Brain pericyte (primary cell): ENCODE measurements at regions not wholly inside any gene's neighbourhood (a gene's known extent, or its start where the extent isn't known, plus 50 kb on each side); places are given as distances from the start of the nearest gene placed in this dataset.
"Not testable (repeated sequence)": the region's sequence is repeated elsewhere in the genome, so short reads cannot be mapped to it uniquely, and the experiment has no call there.

Experiments
- DNase-seq: peaks from one replicate; pipeline ENCODE4 v3.0.0-alpha.2; 2012; ENCODE audit warnings: low read depth, low spot score

DNA sequence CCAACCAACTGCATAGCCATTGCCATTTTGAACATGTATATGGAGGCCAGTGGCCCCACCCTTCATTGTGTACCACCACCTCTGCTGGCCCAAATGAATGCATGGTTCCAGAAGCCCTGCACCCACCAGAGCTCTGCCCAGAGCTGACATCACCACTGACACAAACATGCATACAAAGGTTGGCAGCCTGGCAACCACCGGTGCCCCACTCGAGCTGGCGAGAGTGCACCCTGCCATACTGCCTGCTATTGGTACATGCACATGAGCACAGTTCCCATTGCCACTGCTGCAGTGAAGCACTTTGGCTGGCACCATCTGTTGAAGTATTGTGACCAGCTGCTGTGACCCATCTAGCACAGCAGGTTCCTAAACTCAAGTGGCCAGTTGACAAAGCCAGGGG lies 1564.9 kb downstream of the OLFM4 start:
- DNase-seq: no peak

DNA sequence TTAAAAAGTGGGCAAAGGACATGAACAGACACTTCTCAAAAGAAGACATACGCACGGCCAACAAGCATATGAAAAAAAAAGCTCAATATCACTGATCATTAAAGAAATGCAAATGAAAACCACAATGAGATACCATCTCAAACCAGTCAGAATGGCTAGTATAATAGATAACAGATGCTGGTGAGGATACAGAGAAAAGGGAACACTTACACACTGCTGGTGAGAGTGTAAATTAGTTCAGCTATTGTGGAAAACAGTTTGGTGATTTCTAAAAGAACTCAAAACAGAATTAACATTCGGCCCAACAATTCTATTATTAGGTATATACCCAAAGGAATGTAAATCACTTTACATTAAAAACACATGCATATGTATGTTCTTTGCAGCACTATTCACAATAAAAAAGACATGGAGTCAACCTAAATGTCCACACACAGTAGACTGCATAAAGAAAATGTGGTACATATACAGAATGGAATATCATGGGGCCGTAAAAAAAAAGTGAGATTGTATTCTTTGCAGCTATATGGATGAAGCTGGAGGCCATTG lies 1569.0 kb downstream of the OLFM4 start:
- DNase-seq: no peak

DNA sequence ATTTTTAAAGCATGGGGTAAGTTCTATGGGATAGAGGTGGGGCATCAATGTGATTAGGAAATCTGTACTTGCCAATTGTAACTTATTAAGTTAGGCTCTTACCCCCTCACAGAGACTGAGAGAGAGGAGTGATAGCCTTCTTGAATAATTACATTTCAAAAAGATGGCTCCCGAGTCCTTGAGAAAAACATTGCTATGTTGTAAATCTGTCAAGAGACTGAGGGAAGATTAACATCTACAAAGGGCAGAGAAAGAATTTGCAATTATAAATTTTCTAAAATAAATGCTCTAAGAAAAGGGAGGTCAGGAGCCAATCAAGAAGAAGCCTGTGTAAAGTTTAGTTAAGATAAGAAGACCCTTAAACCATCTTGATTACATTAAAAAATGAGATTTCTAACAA lies 1570.8 kb downstream of the OLFM4 start:
- no peak for DNase-seq

- no peak for DNase-seq
These were observed 1578.3 kb downstream of the OLFM4 start for GRCh38 chr13:54606944-54607343.

- no peak for DNase-seq
These were observed 1578.8 kb downstream of the OLFM4 start for GRCh38 chr13:54607421-54607820.

GRCh38 chr13:54611390-54611789 lies 1582.8 kb downstream of the OLFM4 start:
- DNase-seq: no peak

DNA sequence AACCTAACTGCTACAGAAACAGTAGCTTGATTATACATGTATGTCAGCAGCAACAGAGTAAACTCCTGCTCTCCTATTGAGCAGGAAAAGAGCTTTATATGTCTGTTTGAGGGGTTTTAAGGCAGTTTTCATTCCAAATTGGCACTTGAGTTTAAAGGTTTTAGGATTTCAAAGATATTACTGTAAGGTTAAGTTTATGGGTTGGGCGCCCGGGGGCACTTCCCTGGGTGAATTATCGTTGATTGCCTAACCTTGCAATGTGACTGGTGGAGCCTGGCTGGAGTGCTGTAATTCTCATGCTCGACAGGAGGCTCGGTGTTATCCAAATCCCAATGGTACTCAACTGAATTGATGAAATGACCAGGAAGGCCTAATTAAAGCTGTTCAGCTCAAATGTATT lies 1586.1 kb downstream of the OLFM4 start:
- no peak for DNase-seq

- DNase-seq: not testable (repeated sequence)
These were observed 1597.9 kb downstream of the OLFM4 start for GRCh38 chr13:54626504-54626903.

DNA sequence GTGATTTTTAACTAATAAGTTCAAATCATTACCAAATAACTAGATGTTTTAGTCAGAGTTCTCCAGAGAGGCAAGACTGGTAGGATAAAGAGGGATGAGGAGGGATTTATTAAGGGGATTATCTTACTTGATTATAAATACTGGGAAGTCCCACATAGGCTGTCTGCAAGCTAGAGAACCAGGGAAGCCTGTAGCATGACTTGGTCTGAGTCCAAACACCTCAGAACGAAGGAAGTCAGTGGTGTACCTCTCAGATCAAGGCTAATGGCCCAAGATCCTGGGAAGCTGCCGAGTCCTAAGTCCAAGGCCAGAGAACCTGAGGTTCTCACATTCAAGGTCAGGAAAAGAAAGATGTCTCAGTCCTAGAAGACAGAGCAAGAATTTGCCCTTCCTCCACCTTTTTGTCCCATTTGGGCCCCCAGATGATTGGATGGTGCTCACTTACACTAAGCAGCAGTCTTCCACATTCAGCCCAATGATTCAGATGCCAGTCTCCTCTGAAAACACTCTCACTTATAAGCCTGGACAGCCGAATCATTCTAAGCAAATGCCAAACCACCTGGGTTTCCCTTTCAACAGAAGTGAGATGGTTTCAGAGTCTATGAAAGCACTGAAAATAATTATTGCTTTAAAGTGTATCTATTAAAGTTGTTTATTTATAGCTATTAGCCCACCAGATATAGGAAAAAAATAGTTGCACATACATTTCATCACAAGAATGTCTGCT lies 1599.2 kb downstream of the OLFM4 start:
- peak; percentile 0 for DNase-seq

DNA sequence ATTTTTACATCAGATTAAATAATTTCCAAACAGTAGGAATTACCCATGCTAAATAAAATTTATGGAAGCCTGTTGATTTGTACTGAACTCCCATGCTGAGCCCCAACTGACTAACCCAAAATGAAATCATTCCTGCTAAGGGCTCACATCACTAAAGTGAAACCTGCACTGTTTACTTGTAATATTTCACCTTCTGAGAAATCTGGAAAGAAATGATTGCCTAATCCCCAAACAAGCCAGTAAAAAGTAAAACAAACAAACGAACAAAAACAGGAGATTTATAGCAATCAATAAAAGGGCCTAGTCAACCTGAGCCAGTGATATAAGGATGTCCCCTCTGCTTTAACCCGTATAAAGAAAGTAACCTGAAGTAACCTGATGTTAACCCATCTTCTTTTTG lies 1599.8 kb downstream of the OLFM4 start:
- no peak for DNase-seq

- no peak for DNase-seq
These were observed 1604.8 kb downstream of the OLFM4 start for GRCh38 chr13:54633456-54633855.

DNA sequence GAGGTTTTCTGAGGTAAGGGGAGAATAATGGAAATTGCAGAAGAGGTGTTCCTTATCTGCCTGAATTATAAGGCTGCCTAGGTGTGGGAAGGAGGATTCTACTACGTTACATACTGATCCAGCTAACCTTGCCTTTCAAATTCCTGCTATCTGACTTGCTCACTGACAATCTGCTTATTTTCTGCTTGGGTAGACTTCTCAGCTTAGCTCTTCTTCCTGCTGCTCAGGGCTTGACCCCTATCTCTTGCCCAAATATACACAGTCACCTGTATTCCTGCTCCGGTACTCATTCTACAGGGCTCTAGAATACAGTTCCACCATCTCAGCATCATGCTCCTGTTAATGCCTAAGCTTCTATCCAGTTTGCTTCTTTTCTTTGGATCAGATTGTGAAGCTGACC lies 1607.6 kb downstream of the OLFM4 start:
- no peak for DNase-seq

DNA sequence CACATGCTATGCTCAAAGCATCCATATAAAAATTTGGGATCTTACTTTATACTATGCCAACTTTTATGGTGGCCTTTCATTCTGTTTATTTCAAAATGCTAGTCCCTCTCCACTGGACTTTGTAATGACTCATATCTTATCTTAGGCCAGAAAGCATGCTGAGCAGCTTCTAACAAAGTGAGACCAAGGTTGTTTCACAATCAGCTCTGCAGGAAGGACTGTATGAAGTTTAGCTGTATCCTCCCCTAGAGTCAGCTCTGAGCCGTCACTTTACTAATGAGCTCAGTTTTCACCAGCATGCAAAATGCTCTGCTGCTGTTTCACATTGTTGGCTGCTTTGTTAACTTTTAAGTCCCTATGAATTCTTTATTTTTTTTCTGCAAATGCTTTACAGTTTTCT lies 1608.8 kb downstream of the OLFM4 start:
- no peak for DNase-seq

DNA sequence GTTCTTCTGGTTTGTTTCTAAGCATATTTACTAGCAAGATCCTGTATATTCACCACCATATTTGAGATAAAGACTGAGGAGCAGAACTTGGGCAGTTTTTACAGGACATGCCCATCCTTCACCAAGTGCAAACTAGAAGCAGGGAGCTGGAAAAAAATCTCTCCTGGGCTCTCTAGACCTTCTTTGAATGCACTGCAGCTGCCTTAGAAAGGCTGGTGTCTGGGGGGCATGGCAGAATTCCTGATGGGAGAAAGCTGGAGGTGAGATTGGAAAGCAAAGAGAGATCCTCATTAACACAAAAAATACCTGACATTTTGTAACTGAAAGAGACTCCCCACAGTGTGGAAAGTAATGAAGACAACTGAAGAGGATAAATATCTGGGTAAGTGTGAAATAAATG lies 1612.1 kb downstream of the OLFM4 start:
- DNase-seq: no peak

- DNase-seq: no peak
These were observed 1615.2 kb downstream of the OLFM4 start for GRCh38 chr13:54643863-54644262.

DNA sequence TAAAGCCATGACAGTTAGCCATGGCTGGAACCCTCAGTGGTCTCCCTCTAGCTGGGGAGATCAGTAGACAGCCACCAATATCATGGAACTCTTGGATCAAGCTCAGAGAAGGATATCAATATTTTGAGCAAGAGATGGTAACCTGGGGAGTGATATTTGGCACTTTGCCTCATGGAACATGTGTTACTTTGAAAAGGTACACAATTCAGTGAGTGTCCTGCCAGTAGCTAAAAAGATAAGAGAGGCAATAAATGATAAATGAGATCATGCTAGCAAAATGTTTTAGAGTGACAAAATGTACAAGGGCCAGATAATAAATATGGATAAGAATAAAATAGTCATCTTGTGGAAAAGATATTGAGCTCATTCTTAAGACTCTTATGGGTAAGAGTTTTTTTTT lies 1618.7 kb downstream of the OLFM4 start:
- DNase-seq: no peak

DNA sequence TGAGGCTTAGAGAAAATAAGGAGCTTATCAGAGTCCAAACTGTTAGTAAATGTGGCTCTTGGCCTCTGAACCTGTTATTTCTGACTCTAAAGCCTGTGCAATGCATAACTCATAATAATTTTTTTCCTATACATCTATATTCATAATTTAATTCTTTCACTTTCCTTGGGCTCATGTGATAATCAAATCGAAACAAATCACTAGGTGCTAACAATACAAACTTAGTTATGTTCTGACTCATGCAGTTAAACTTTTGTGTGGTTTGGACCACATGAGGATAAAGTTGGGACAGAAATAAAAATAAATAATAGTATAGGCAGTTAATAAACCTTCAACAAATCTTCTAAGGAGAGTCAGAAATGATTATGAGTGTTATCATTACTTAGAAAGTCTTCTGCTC lies 1629.0 kb downstream of the OLFM4 start:
- no peak for DNase-seq

DNA sequence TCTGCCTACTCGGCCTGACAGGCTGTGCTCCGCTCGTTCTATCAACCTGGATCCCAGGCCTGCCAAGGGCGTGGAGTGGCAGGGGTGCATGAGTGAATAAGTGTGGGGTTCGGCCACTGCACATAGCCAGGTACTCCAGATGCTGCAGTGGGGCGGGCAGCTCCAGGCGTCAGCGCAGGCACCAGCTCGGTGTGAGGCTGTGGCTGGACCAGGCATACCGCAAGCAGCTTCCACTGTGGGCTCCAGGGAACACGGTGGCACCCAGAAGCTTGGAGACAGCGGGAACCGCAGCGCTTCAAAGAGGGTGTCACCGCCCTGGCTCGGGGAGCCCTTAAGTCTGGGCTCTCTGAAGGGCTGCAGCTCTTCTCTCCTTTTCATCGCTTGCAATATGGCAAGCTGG lies 1630.2 kb downstream of the OLFM4 start:
- DNase-seq: no peak

- DNase-seq: no peak
These were observed 1631.7 kb downstream of the OLFM4 start for GRCh38 chr13:54660277-54660676.

DNA sequence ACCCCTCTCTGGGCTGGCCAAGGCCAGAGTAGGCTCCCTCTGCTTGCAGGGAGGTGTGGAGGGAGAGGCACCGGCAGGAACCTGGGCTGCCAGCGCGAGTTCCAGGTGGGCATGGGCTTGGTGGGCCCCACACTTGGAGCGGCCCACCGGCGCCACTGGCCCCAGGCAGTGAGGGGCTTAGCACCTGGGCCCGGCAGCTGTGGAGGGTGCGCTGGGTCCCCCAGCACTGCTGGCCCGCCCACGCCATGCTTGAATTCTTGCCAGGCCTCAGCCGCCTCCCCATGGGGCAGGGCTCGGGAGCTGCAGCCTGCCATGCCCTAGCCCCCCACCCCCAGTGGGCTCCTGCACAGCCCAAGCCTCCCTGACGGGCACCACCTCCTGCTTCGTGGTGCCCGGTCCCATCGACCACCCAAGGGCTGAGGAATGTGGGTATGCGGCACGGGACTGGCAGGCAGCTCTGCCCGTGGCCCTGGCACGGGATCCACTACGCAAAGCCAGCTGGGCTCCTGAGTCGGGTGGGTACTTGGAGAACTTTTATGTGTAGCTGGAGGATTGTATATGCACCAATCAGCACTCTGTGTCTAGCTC lies 1648.0 kb downstream of the OLFM4 start:
- no peak for DNase-seq

DNA sequence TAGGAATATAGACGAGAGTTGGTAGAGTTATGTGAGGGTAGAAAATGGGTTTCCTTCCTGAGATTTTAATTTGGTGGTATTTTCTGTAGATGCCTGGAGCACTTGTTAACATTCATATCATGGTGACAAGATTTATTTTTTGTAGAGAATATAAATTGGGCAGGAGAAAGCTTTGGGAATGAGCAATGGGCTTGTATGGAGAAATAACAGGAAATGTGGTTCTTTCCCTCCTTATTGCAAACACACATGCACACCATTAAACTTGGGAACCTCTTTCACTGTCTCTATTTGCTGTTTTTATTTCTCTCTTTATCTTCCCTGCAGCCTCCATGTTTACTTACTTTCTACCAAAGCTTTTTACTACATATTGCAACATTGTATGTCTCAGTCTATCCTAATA lies 1653.6 kb downstream of the OLFM4 start:
- no peak for DNase-seq

GRCh38 chr13:54687173-54687572 lies 1658.6 kb downstream of the OLFM4 start:
- DNase-seq: no peak

- DNase-seq: no peak
These were observed 1671.2 kb downstream of the OLFM4 start for GRCh38 chr13:54699831-54700230.
